Endothelial cell of umbilical vein (primary cell): ENCODE measurements at regions not wholly inside any gene's neighbourhood (a gene's known extent, or its start where the extent isn't known, plus 50 kb on each side); places are given as distances from the start of the nearest gene placed in this dataset.

Experiments
- BruUV-seq: library from RNA; stranded (reverse); fragments of 400-500 nt; replicated peaks from 2 replicates; lab custom pipeline; 2021; lab: Mats Ljungman, UMichigan
- CTCF ChIA-PET: fragments of 300-600, 350-600 bp; sonication (Branson Sonifier 250); formaldehyde crosslinking; loops from one replicate; lab custom pipeline; 2021; ENCODE audit warnings: antibody characterized with exemption, inconsistent platforms; lab: Charles Lee
- POLR2A ChIA-PET: fragments of 300-600, 350-600 bp; sonication (Branson Sonifier 250); formaldehyde crosslinking; loops from one replicate; lab custom pipeline; 2021; ENCODE audit warnings: antibody characterized with exemption, inconsistent platforms; lab: Charles Lee
- DNase-seq: peaks from one replicate; pipeline ENCODE4 v3.0.0-alpha.2; 2011; ENCODE audit warnings: low read depth, low spot score
- FAIRE-seq: peaks from 2 replicates; lab custom pipeline; 2011; peaks lifted over from hg19 to GRCh38; lab: Jason Lieb, UNC
- H2AFZ ChIP-seq: 2 replicates; pipeline ENCODE4 v1.6.0; 2012; ENCODE audit warnings: low read depth, low read length, control low read depth, inconsistent platforms
- H3K27ac ChIP-seq: 2 replicates; pipeline ENCODE4 v1.5.1; 2011; ENCODE audit warnings: low read depth, mild to moderate bottlenecking, control low read depth, low read length, moderate library complexity; ENCODE audit not compliant: insufficient read depth
- H3K27me3 ChIP-seq, 2 experiments: 2 replicates each; pipeline versions ENCODE4 v1.6.0 to v1.6.1; 2011; ENCODE audit warnings: low read length in 2 of 2, mixed read lengths in 1 of 2; ENCODE audit not compliant: control insufficient read depth in 2 of 2, insufficient read depth in 2 of 2
- H3K36me3 ChIP-seq, 2 experiments: 2 replicates in 1 of 2; 3 replicates in 1 of 2; pipeline ENCODE4 v1.5.1; 2011; ENCODE audit warnings: low read length in 2 of 2, mild to moderate bottlenecking in 1 of 2, moderate library complexity in 1 of 2; ENCODE audit not compliant: control insufficient read depth in 2 of 2, insufficient read depth in 2 of 2; ENCODE audit errors: extremely low read depth in 1 of 2
- H3K4me1 ChIP-seq: 3 replicates; pipeline ENCODE4 v1.5.1; 2011; ENCODE audit warnings: mild to moderate bottlenecking, low read length; ENCODE audit not compliant: control insufficient read depth, insufficient read depth; ENCODE audit errors: extremely low read depth
- H3K4me2 ChIP-seq: 2 replicates; pipeline ENCODE4 v1.6.1; 2011; ENCODE audit warnings: low read length, control low read depth, mixed read lengths; ENCODE audit not compliant: insufficient read depth
- H3K4me3 ChIP-seq, 3 experiments: fragments of 200-600 bp in 1 of 3; sonication (generic), shearing (Covaris generic) in 1 of 3; replicated peaks in 1 of 3; 2 replicates each; pipeline ENCODE4 v1.5.1; 2011 to 2016; ENCODE audit warnings: control low read depth in 3 of 3, low read length in 3 of 3, mild to moderate bottlenecking in 2 of 3, inconsistent platforms in 1 of 3, low read depth in 1 of 3, moderate library complexity in 1 of 3; ENCODE audit not compliant: insufficient read depth in 1 of 3
- H3K79me2 ChIP-seq: 2 replicates; pipeline ENCODE4 v1.6.0; 2012; ENCODE audit warnings: low read length, inconsistent platforms; ENCODE audit not compliant: control insufficient read depth, insufficient read depth
- H3K9ac ChIP-seq: replicated peaks from 2 replicates; pipeline ENCODE3; 2011; ENCODE audit warnings: low read length, control low read depth; ENCODE audit not compliant: insufficient read depth; ENCODE audit errors: extremely low read depth
- H3K9me1 ChIP-seq: replicated peaks from 3 replicates; pipeline ENCODE4 v1.6.0; 2011; ENCODE audit warnings: mild to moderate bottlenecking, low read length; ENCODE audit not compliant: control insufficient read depth, insufficient read depth; ENCODE audit errors: extremely low read depth
- H3K9me3 ChIP-seq: replicated peaks from 2 replicates; pipeline ENCODE4 v1.5.1; 2012; ENCODE audit warnings: low read length, inconsistent platforms; ENCODE audit not compliant: control insufficient read depth, insufficient read depth
- H4K20me1 ChIP-seq: replicated peaks from 2 replicates; pipeline ENCODE3; 2011; ENCODE audit warnings: mild to moderate bottlenecking, low read length; ENCODE audit not compliant: control insufficient read depth, insufficient read depth; ENCODE audit errors: extremely low read depth
- CTCF ChIP-seq, 2 donors: IDR thresholded peaks; 1 replicate in 1 of 2; 2 replicates in 1 of 2; pipeline ENCODE4 v1.5.1; 2011; ENCODE audit warnings: low read length in 2 of 2, mild to moderate bottlenecking in 2 of 2, moderate library complexity in 2 of 2, control low read depth in 1 of 2, inconsistent platforms in 1 of 2, low read depth in 1 of 2; ENCODE audit not compliant: insufficient read depth in 1 of 2; ENCODE audit errors: extremely low read depth in 1 of 2
- EZH2 ChIP-seq: IDR thresholded peaks from 2 replicates; pipeline ENCODE4 v1.6.1; 2012; ENCODE audit warnings: borderline replicate concordance, low read depth, mild to moderate bottlenecking, moderate library complexity, low read length, inconsistent platforms; ENCODE audit not compliant: severe bottlenecking
- FOS ChIP-seq: IDR thresholded peaks from 2 replicates; pipeline ENCODE4 v1.6.1; 2011; ENCODE audit warnings: mild to moderate bottlenecking, low read length, moderate library complexity, borderline replicate concordance; ENCODE audit not compliant: insufficient read depth
- GATA2 ChIP-seq: IDR thresholded peaks from 2 replicates; pipeline ENCODE4 v1.7.0; 2011; ENCODE audit warnings: low read depth, mild to moderate bottlenecking, moderate library complexity, mixed read lengths, low read length; ENCODE audit not compliant: insufficient read length, insufficient read depth
- JUN ChIP-seq: IDR thresholded peaks from 2 replicates; pipeline ENCODE4 v1.6.1; 2011; ENCODE audit warnings: borderline replicate concordance, low read depth; ENCODE audit not compliant: insufficient read length, insufficient read depth
- MAX ChIP-seq: IDR thresholded peaks from 2 replicates; pipeline ENCODE4 v1.6.1; 2011; ENCODE audit not compliant: insufficient read depth, insufficient read length
- MYC ChIP-seq: IDR thresholded peaks from one replicate; pipeline ENCODE4 v1.6.1; 2011; ENCODE audit warnings: mild to moderate bottlenecking, low read depth, low read length
- POLR2AphosphoS5 ChIP-seq: IDR thresholded peaks from 2 replicates; pipeline ENCODE4 v1.6.1; 2012; ENCODE audit warnings: low read depth, mild to moderate bottlenecking, control low read depth, low read length, moderate library complexity; ENCODE audit not compliant: insufficient read depth
- dilution Hi-C: fragments of 300-500 bp; cut with MboI; formaldehyde crosslinking; loops from one replicate; pipeline ENCODE4 v1.15.0; 2019; ENCODE audit warnings: low sequenced_read_pairs; ENCODE audit not compliant: extremely low pct_ligation_motif_present
- intact Hi-C: fragments of 100-400 bp; cut with micrococcal nuclease; formaldehyde crosslinking; loops from one replicate; pipeline ENCODE4 v1.10.0; 2022

GRCh38 chr7:113268757-113269156 lies 150.4 kb upstream of the SMIM30 start:
- Histone ChIP-seq H3K4me3 (no peak overlapping the region), H3K27ac (no peak overlapping the region), H3K79me2 (no peaks in the 10 kb centered on the region), H3K36me3 (no peaks in the 10 kb centered on the region), H2AFZ (no peak overlapping the region), H3K4me2 (no peak overlapping the region), H3K4me1 (no peaks in the 10 kb centered on the region), H3K9me1 (no peaks in the 10 kb centered on the region), H3K9me3 (peaks cover 2% of the 10 kb centered on the region), H3K27me3 (no peaks in the 10 kb centered on the region), H4K20me1 (no peaks in the 10 kb centered on the region), H3K9ac (no peak overlapping the region)
- no peak for FAIRE-seq
- TF ChIP-seq MAX, result no peak
- dilution Hi-C loops, result no loop called here
- POLR2A ChIA-PET, result no interaction called here
- no peak for DNase-seq
- no TSS peak for BruUV-seq
- intact Hi-C loops, result no loop called here
- CTCF ChIA-PET, result no interaction called here

GRCh38 chr7:113267885-113268284 lies 149.5 kb upstream of the SMIM30 start:
- Histone ChIP-seq H4K20me1 (no peaks in the 10 kb centered on the region), H2AFZ (no peak overlapping the region), H3K27me3 (no peaks in the 10 kb centered on the region), H3K9me3 (peaks cover 2% of the 10 kb centered on the region), H3K4me2 (no peak overlapping the region), H3K9ac (no peak overlapping the region), H3K4me1 (no peaks in the 10 kb centered on the region), H3K9me1 (no peaks in the 10 kb centered on the region), H3K27ac (no peak overlapping the region), H3K4me3 (no peak overlapping the region), H3K36me3 (no peaks in the 10 kb centered on the region), H3K79me2 (no peaks in the 10 kb centered on the region)
- CTCF ChIA-PET, result no interaction called here
- no TSS peak for BruUV-seq
- TF ChIP-seq MYC (no peak), CTCF (IDR thresholded peaks at IDR 0.05; ENCODE audit: extremely low read depth in 1 of 2, insufficient read depth in 1 of 2, low read depth in 1 of 2, low read length in 2 of 2) (no peak), JUN (no peak), MAX (no peak), EZH2 (no peak), POLR2AphosphoS5 (no peak), FOS (no peak), GATA2 (no peak)
- no peak for FAIRE-seq
- dilution Hi-C loops, result no loop called here
- POLR2A ChIA-PET, result no interaction called here
- intact Hi-C loops, result no loop called here
- DNase-seq, result no peak
